GM10266 (cell line): ENCODE measurements at regions not wholly inside any gene's neighbourhood (a gene's known extent, or its start where the extent isn't known, plus 50 kb on each side); places are given as distances from the start of the nearest gene placed in this dataset.

Source experiments
- DNase-seq: peaks from one replicate; pipeline ENCODE4 v3.0.0; 2012; ENCODE audit errors: extremely low spot score
- CTCF ChIP-seq: IDR thresholded peaks from 2 replicates; pipeline ENCODE4 v1.5.1; 2012; ENCODE audit warnings: mild to moderate bottlenecking, low read depth; ENCODE audit not compliant: control insufficient read depth, insufficient read depth; ENCODE audit errors: missing control alignments

- no peak for DNase-seq
- TF ChIP-seq CTCF: no peak
Observed at GRCh38 chr16:87042551-87043230, 274.5 kb downstream of the C16orf95 start.

- TF ChIP-seq CTCF: no peak
- no peak for DNase-seq
Observed at GRCh38 chr16:87043231-87044031, 273.8 kb downstream of the C16orf95 start.

GRCh38 chr16:87044032-87044382, 273.2 kb downstream of the C16orf95 start:
- no peak for DNase-seq
- no peak for TF ChIP-seq CTCF

GRCh38 chr16:87044829-87045228, 272.4 kb downstream of the C16orf95 start:
- no peak for DNase-seq
- TF ChIP-seq CTCF: no peak

GRCh38 chr16:87045466-87046216, 271.6 kb downstream of the C16orf95 start:
- DNase-seq: no peak
- TF ChIP-seq CTCF: no peak

- no peak for TF ChIP-seq CTCF
Observed at GRCh38 chr16:87046235-87046634, 271.0 kb downstream of the C16orf95 start.

More at GRCh38 chr16:87046235-87046634, 271.0 kb downstream of the C16orf95 start:
- no peak for DNase-seq
